GM12878 (cell line): ENCODE measurements at regions not wholly inside any gene's neighbourhood (a gene's known extent, or its start where the extent isn't known, plus 50 kb on each side); places are given as distances from the start of the nearest gene placed in this dataset.

Source experiments
- ATAC-seq: fragments of 200-7000 bp; cut with Tn5 transposase; 3 replicates; pipeline ENCODE4 v1.9.1; 2020; ENCODE audit warnings: mild to moderate bottlenecking, moderate library complexity
- BruUV-seq: library from RNA; stranded (reverse); fragments of 400-500 nt; replicated peaks from 2 replicates; lab custom pipeline; 2021; lab: Mats Ljungman, UMichigan
- CTCF ChIA-PET: fragments of 300-600 bp; sonication (Branson Sonifier 250); formaldehyde crosslinking; extraction: SDS; loops from one replicate; lab custom pipeline; 2021; ENCODE audit warnings: inconsistent platforms; lab: Yijun Ruan, JAX
- POLR2A ChIA-PET: fragments of 350-600 bp; formaldehyde crosslinking; extraction: SDS; loops from one replicate; lab custom pipeline; 2021; ENCODE audit warnings: inconsistent platforms; lab: Charles Lee
- RAD21 ChIA-PET: fragments of 300-600 bp; sonication (Branson Sonifier 250); formaldehyde crosslinking; loops from one replicate; lab custom pipeline; 2023; ENCODE audit warnings: antibody characterized with exemption; ENCODE audit not compliant: unreplicated experiment; lab: Charles Lee
- SMC1A ChIA-PET: fragments of 300-600 bp; sonication (Branson Sonifier 250); formaldehyde crosslinking; loops from one replicate; lab custom pipeline; 2023; ENCODE audit not compliant: unreplicated experiment, uncharacterized antibody; lab: Charles Lee
- DNase-seq: peaks from one replicate; pipeline ENCODE4 v3.0.0-alpha.2; 2011; ENCODE audit warnings: low read depth, low spot score
- FAIRE-seq: peaks from 3 replicates; lab custom pipeline; 2011; peaks lifted over from hg19 to GRCh38; lab: Jason Lieb, UNC
- H2AFZ ChIP-seq: 2 replicates; pipeline ENCODE4 v1.6.0; 2011; ENCODE audit warnings: low read depth, low read length, control low read depth; ENCODE audit not compliant: control insufficient read depth
- H3K27ac ChIP-seq: 2 replicates; pipeline ENCODE4 v1.5.1; 2011; ENCODE audit warnings: control low read depth; ENCODE audit not compliant: control insufficient read depth, insufficient read depth
- H3K27me3 ChIP-seq, 2 experiments: replicated peaks in 1 of 2; 2 replicates each; pipeline versions ENCODE4 v1.6.0 to v1.6.1; 2011; ENCODE audit warnings: low read length in 1 of 2; ENCODE audit not compliant: control insufficient read depth in 2 of 2, insufficient read depth in 2 of 2
- H3K36me3 ChIP-seq, 2 experiments: 2 replicates each; pipeline ENCODE4 v1.5.1; 2011; ENCODE audit warnings: low read length in 1 of 2; ENCODE audit not compliant: control insufficient read depth in 2 of 2, insufficient read depth in 2 of 2
- H3K4me1 ChIP-seq: 2 replicates; pipeline ENCODE4 v1.6.1; 2011; ENCODE audit warnings: mild to moderate bottlenecking, low read length, moderate library complexity, mixed read lengths; ENCODE audit not compliant: control insufficient read depth, insufficient read depth
- H3K4me2 ChIP-seq: 2 replicates; pipeline ENCODE4 v1.6.0; 2011; ENCODE audit warnings: control low read depth; ENCODE audit not compliant: control insufficient read depth, insufficient read depth
- H3K4me3 ChIP-seq: fragments of 200-600 bp; sonication (generic); 2 replicates; pipeline ENCODE4 v1.5.1; 2016
- H3K79me2 ChIP-seq: 2 replicates; pipeline ENCODE4 v1.6.0; 2011; ENCODE audit warnings: low read length; ENCODE audit not compliant: control insufficient read depth, insufficient read depth
- H3K9ac ChIP-seq: 2 replicates; pipeline ENCODE4 v1.8.0; 2011; ENCODE audit warnings: low read length, control low read depth, mixed read lengths; ENCODE audit not compliant: control insufficient read depth, insufficient read depth
- H3K9me3 ChIP-seq: replicated peaks from 3 replicates; pipeline ENCODE4 v1.5.1; 2011; ENCODE audit warnings: mild to moderate bottlenecking, low read length; ENCODE audit not compliant: control insufficient read depth, insufficient read depth
- H4K20me1 ChIP-seq: 2 replicates; pipeline ENCODE4 v1.6.0; 2011; ENCODE audit not compliant: control insufficient read depth, insufficient read depth
- BCLAF1 ChIP-seq: fragments of 450-650 bp; IDR thresholded peaks from 2 replicates; pipeline ENCODE4 v1.6.1; 2017; ENCODE audit warnings: antibody characterized with exemption, mild to moderate bottlenecking, moderate library complexity
- BMI1 ChIP-seq: fragments of 450-650 bp; IDR thresholded peaks from 2 replicates; pipeline ENCODE4 v1.6.1; 2016; ENCODE audit warnings: mild to moderate bottlenecking, moderate library complexity, borderline replicate concordance
- CTCF ChIP-seq, 3 experiments: IDR thresholded peaks in 2 of 3; conservative IDR thresholded peaks in 1 of 3; 2 replicates each; pipeline ENCODE4 v1.5.1; 2011; ENCODE audit warnings: low read depth in 3 of 3, low read length in 3 of 3, mild to moderate bottlenecking in 3 of 3, control low read depth in 2 of 3, moderate library complexity in 2 of 3, inconsistent platforms in 1 of 3, mixed read lengths in 1 of 3; ENCODE audit not compliant: control insufficient read depth in 2 of 3, insufficient read depth in 1 of 3; ENCODE audit errors: extremely low read depth in 1 of 3
- ZBED1 ChIP-seq: IDR thresholded peaks from 2 replicates; pipeline ENCODE4 v1.6.1; 2016; ENCODE audit warnings: borderline replicate concordance
- WGBS: methylation state at CpG from one replicate; pipeline ENCODE4 v1.1.6; 2016; ENCODE audit warnings: low lambda C conversion rate; ENCODE audit not compliant: insufficient replicate concordance, insufficient coverage; ENCODE audit errors: missing lambda C conversion rate; 5-methylcytosine and 5-hydroxymethylcytosine counted together
- in situ Hi-C: fragments of 300-500 bp; cut with MboI; formaldehyde crosslinking; loops from 9 replicates; pipeline ENCODE4 v1.14.3; 2018; ENCODE audit warnings: mixed read lengths
- intact Hi-C: fragments of 100-400 bp; cut with micrococcal nuclease; formaldehyde crosslinking; loops from one replicate; pipeline ENCODE4 v1.14.2; 2022; ENCODE audit not compliant: unreplicated experiment
- TF ChIP-seq, protein P1 (sequence below): IDR thresholded peaks from 2 replicates; pipeline ENCODE4 v1.6.1; 2011; ENCODE audit warnings: borderline replicate concordance, low read depth, mild to moderate bottlenecking, moderate library complexity, low read length; ENCODE audit not compliant: insufficient read depth, poor library complexity, severe bottlenecking

DNA sequence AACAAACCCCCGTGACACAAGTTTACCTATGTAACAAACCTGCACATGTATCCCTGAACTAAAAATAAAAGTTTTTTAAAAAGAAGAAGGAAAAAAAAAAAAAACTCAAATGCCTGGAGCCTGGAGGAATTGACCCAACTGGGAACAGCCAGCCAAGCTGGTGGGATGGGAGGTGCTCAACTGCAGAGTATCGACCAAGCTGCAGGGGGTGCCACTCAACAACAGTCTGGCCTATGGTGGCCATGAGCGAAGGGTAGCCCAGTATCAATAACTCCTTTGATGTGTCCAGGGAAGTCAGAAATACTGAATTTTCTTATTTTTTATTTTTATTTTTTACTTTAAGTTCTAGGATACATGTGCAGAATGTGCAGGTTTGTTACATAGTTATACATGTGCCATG is 310.3 kb upstream of the DLGAP1 start:
- no peak overlapping the region for H3K9ac ChIP-seq
- H3K27me3 ChIP-seq: no peaks in the 10 kb centered on the region
- in situ Hi-C loops: no loop called here
- H3K4me1 ChIP-seq: no peaks in the 10 kb centered on the region
- no peaks in the 10 kb centered on the region for H4K20me1 ChIP-seq
- ATAC-seq (no peak), FAIRE-seq (no peak), DNase-seq (no peak)
- RAD21 ChIA-PET: no interaction called here
- H3K79me2 ChIP-seq: no peaks in the 10 kb centered on the region
- CTCF ChIA-PET: interaction anchor here (1.6 kb wide), 1 partner anchor 293 kb away, joined by 5 read pairs; no protein-coding TSS in a partner anchor
- no peak overlapping the region for H3K27ac ChIP-seq
- H3K4me2 ChIP-seq: no peak overlapping the region
- H2AFZ ChIP-seq: no peak overlapping the region
- H3K36me3 ChIP-seq: no peaks in the 10 kb centered on the region
- H3K9me3 ChIP-seq: no peaks in the 10 kb centered on the region; the same call in 2 of the 3 replicates
- intact Hi-C loops: no loop called here
- 40% methylated on average over 3 of the region's 3 CpGs for WGBS
- SMC1A ChIA-PET: interaction anchor here (1.1 kb wide), 1 partner anchor 20 kb away, joined by 3 read pairs; no protein-coding TSS in a partner anchor
- BruUV-seq: no TSS peak
- no peak overlapping the region for H3K4me3 ChIP-seq
- TF ChIP-seq BMI1: no peak
- TF ChIP-seq BCLAF1: no peak
- TF ChIP-seq ZBED1: no peak
- no peak for TF ChIP-seq CTCF (IDR thresholded peaks at IDR 0.05 in 2 of 3, conservative IDR thresholded peaks at IDR 0.05 in 1 of 3; ENCODE audit: control insufficient read depth in 2 of 3, extremely low read depth in 1 of 3, insufficient read depth in 1 of 3, low read depth in 3 of 3, low read length in 3 of 3)
- TF ChIP-seq, protein P1, sequence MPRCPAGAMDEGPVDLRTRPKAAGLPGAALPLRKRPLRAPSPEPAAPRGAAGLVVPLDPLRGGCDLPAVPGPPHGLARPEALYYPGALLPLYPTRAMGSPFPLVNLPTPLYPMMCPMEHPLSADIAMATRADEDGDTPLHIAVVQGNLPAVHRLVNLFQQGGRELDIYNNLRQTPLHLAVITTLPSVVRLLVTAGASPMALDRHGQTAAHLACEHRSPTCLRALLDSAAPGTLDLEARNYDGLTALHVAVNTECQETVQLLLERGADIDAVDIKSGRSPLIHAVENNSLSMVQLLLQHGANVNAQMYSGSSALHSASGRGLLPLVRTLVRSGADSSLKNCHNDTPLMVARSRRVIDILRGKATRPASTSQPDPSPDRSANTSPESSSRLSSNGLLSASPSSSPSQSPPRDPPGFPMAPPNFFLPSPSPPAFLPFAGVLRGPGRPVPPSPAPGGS: no peak
- POLR2A ChIA-PET: no interaction called here
